ENCODE measurements at regions not wholly inside any gene's neighbourhood (a gene's known extent, or its start where the extent isn't known, plus 50 kb on each side); places are given as distances from the start of the nearest gene placed in this dataset.

DNA sequence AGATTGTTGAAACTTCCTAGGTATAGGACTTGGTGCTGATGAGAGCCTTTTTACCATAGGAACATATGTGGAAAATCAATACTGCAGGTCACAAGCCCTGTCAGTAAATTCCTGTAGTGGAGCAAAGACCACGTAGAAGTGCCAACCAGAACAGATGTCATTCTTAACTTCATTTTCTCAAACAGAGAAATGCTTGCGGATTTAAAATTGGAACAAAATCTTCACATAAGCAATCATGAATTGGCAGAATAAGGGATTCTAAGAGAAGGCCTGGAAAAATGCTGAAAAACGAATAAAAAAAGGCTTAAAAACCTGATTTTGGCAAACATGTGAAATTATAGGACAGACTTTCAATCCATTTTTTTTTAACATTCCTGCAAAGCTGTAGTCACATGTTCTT lies 80.8 kb upstream of the SMIM30 start:
- Mint-ChIP-seq H3K27me3 (ENCODE audit: unreplicated experiment) (no peaks in the 10 kb centered on the region), H3K4me3 (ENCODE audit: low read depth, unreplicated experiment) (no peak overlapping the region), H3K27ac (ENCODE audit: unreplicated experiment) (no peak overlapping the region), H3K36me3 (ENCODE audit: insufficient read depth, unreplicated experiment) (no peaks in the 10 kb centered on the region), H3K9me3 (ENCODE audit: low read depth, unreplicated experiment) (no peaks in the 10 kb centered on the region), H3K4me1 (ENCODE audit: low read depth, unreplicated experiment) (no peaks in the 10 kb centered on the region)
- CTCF ChIA-PET: no interaction called here
- intact Hi-C loops (cut with micrococcal nuclease; ENCODE audit: unreplicated experiment): no loop called here
- TF ChIP-seq, protein P1, sequence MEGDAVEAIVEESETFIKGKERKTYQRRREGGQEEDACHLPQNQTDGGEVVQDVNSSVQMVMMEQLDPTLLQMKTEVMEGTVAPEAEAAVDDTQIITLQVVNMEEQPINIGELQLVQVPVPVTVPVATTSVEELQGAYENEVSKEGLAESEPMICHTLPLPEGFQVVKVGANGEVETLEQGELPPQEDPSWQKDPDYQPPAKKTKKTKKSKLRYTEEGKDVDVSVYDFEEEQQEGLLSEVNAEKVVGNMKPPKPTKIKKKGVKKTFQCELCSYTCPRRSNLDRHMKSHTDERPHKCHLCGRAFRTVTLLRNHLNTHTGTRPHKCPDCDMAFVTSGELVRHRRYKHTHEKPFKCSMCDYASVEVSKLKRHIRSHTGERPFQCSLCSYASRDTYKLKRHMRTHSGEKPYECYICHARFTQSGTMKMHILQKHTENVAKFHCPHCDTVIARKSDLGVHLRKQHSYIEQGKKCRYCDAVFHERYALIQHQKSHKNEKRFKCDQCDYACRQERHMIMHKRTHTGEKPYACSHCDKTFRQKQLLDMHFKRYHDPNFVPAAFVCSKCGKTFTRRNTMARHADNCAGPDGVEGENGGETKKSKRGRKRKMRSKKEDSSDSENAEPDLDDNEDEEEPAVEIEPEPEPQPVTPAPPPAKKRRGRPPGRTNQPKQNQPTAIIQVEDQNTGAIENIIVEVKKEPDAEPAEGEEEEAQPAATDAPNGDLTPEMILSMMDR (IDR thresholded peaks at IDR 0.05; ENCODE audit: unreplicated experiment): no peak
- DNase-seq: no peak
- BruUV-seq (replicated peaks): no TSS peak

DNA sequence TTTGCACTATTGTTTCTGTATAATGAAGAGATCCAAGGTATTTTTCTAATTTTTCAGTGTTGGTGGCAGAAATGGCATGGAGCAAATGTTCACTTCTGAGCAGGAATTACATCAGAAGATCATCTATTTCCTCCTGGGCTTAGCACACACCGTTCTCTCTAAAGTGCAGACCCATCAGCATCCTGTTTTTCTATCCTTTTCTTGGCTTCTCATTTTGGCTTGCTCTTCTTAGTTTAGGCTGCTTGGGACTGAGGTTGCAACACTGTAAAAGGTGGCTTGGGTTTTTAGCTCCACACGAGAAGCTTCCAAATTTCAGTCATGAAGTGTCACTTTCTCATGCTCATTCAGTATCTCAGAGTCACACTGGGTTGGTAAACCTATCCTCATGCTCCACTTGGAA lies 79.9 kb upstream of the SMIM30 start:
- H3K4me3 Mint-ChIP-seq (ENCODE audit: low read depth, unreplicated experiment): no peak overlapping the region
- no peaks in the 10 kb centered on the region for H3K36me3 Mint-ChIP-seq (ENCODE audit: insufficient read depth, unreplicated experiment)
- DNase-seq: no peak
- intact Hi-C loops (cut with micrococcal nuclease; ENCODE audit: unreplicated experiment): no loop called here
- CTCF ChIA-PET: no interaction called here
- H3K4me1 Mint-ChIP-seq (ENCODE audit: low read depth, unreplicated experiment): no peaks in the 10 kb centered on the region
- TF ChIP-seq, protein P1 (IDR thresholded peaks at IDR 0.05; ENCODE audit: unreplicated experiment): no peak
- no peaks in the 10 kb centered on the region for H3K9me3 Mint-ChIP-seq (ENCODE audit: low read depth, unreplicated experiment)
- BruUV-seq (replicated peaks): no TSS peak
- no peak overlapping the region for H3K27ac Mint-ChIP-seq (ENCODE audit: unreplicated experiment)
- H3K27me3 Mint-ChIP-seq (ENCODE audit: unreplicated experiment): no peaks in the 10 kb centered on the region

DNA sequence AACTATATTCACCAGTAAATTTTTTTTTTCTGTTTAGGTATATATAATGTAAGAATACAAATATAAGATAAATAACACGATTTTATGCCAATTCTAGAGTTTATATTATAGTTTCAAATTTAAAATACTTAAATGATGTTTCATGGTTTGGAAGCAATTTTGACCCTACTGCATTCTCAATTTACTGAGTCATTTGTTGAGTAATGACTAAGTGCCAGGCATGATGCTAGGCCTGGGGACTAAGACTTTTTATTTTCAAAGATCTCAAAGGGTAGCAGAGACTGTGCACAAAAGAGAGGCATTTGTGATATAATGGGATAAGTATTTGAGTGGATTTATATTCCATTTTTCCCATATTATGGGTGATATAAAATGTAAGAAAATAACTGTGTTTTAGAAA lies 78.9 kb upstream of the SMIM30 start:
- BruUV-seq (replicated peaks): no TSS peak
- CTCF ChIA-PET: no interaction called here
- H3K4me3 Mint-ChIP-seq (ENCODE audit: low read depth, unreplicated experiment): no peak overlapping the region
- intact Hi-C loops (cut with micrococcal nuclease; ENCODE audit: unreplicated experiment): no loop called here
- no peaks in the 10 kb centered on the region for H3K36me3 Mint-ChIP-seq (ENCODE audit: insufficient read depth, unreplicated experiment)
- TF ChIP-seq, protein P1 (IDR thresholded peaks at IDR 0.05; ENCODE audit: unreplicated experiment): no peak
- no peak for DNase-seq
- no peaks in the 10 kb centered on the region for H3K9me3 Mint-ChIP-seq (ENCODE audit: low read depth, unreplicated experiment)
- no peaks in the 10 kb centered on the region for H3K27me3 Mint-ChIP-seq (ENCODE audit: unreplicated experiment)
- H3K4me1 Mint-ChIP-seq (ENCODE audit: low read depth, unreplicated experiment): no peaks in the 10 kb centered on the region
- no peak overlapping the region for H3K27ac Mint-ChIP-seq (ENCODE audit: unreplicated experiment)

DNA sequence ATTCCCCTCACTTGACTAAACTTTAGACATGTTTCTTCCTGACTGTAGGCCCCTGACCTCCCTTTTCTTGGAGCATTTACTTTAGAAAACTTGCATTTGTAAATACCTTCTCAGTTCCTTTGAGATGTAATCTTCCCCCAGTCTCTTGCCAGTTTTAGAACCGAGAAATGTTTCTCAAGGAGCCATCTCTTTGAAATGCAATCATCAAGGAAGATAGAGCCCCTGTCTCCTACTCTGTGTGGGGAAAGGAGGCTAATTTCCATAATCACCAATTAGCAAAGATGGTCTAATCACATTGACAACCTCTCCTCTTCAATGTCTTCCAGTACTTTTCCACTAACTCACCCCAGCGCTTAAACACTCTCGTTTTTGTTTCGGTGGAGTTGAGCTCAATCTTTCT lies 70.0 kb upstream of the SMIM30 start:
- peaks cover 30% of the 10 kb centered on the region for H3K4me1 Mint-ChIP-seq (ENCODE audit: low read depth, unreplicated experiment)
- H3K27ac Mint-ChIP-seq (ENCODE audit: unreplicated experiment): no peak overlapping the region
- CTCF ChIA-PET: no interaction called here
- no peak overlapping the region for H3K4me3 Mint-ChIP-seq (ENCODE audit: low read depth, unreplicated experiment)
- H3K27me3 Mint-ChIP-seq (ENCODE audit: unreplicated experiment): no peaks in the 10 kb centered on the region
- TF ChIP-seq, protein P1 (IDR thresholded peaks at IDR 0.05; ENCODE audit: unreplicated experiment): no peak
- DNase-seq: no peak
- H3K36me3 Mint-ChIP-seq (ENCODE audit: insufficient read depth, unreplicated experiment): no peaks in the 10 kb centered on the region
- BruUV-seq (replicated peaks): no TSS peak
- intact Hi-C loops (cut with micrococcal nuclease; ENCODE audit: unreplicated experiment): no loop called here
- peaks cover 4% of the 10 kb centered on the region for H3K9me3 Mint-ChIP-seq (ENCODE audit: low read depth, unreplicated experiment)

Data from Calu3 (cell line).